OCI-LY3 (cell line): ENCODE measurements at regions not wholly inside any gene's neighbourhood (a gene's known extent, or its start where the extent isn't known, plus 50 kb on each side); places are given as distances from the start of the nearest gene placed in this dataset.

ENCODE experiments used
- EZH2phosphoT487 ChIP-seq: fragments of 200-600 bp; shearing (Covaris generic); IDR thresholded peaks from 2 replicates; pipeline ENCODE4 v1.6.1; 2018; ENCODE audit warnings: antibody characterized with exemption, mixed run types, low read depth
- TF ChIP-seq, protein P1 (sequence below): fragments of 200-600, 300-600 bp; sonication (generic); IDR thresholded peaks from 2 replicates; pipeline ENCODE4 v1.5.1; 2014; ENCODE audit warnings: antibody characterized with exemption, low read length, low read depth

- TF ChIP-seq, protein P1, sequence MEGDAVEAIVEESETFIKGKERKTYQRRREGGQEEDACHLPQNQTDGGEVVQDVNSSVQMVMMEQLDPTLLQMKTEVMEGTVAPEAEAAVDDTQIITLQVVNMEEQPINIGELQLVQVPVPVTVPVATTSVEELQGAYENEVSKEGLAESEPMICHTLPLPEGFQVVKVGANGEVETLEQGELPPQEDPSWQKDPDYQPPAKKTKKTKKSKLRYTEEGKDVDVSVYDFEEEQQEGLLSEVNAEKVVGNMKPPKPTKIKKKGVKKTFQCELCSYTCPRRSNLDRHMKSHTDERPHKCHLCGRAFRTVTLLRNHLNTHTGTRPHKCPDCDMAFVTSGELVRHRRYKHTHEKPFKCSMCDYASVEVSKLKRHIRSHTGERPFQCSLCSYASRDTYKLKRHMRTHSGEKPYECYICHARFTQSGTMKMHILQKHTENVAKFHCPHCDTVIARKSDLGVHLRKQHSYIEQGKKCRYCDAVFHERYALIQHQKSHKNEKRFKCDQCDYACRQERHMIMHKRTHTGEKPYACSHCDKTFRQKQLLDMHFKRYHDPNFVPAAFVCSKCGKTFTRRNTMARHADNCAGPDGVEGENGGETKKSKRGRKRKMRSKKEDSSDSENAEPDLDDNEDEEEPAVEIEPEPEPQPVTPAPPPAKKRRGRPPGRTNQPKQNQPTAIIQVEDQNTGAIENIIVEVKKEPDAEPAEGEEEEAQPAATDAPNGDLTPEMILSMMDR: no peak
- no peak for TF ChIP-seq EZH2phosphoT487
Observed at GRCh38 chr9:80417211-80417773, 845.5 kb downstream of the TLE4 start.
